Ecto neural progenitor cell (in vitro differentiated cells): ENCODE measurements at regions not wholly inside any gene's neighbourhood (a gene's known extent, or its start where the extent isn't known, plus 50 kb on each side); places are given as distances from the start of the nearest gene placed in this dataset.
"Not testable (repeated sequence)": the region's sequence is repeated elsewhere in the genome, so short reads cannot be mapped to it uniquely, and the experiment has no call there.

Source experiments
- DNase-seq: peaks from one replicate; pipeline ENCODE4 v3.0.0-alpha.2; 2018; ENCODE audit warnings: low spot score

DNA sequence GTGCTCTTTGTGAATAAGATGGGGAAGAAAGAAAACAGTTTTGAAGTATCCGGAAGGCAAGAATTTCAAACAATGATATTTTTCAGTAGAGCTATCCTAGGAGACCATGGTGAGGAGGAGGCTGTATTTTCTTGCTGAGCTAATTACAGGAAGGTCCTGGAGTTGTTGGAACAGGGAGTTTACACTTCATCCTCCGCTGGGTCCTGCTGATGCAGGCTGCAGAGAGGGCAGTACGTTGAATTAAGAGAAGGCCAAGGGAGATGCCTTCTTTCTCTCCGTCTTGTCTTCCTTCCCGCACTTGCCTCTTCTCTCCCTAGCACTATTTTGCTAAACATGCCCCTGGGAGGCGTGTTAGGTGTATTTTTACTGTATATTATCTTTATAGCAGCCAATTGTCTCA, 60.0 kb upstream of the EDAR start:
- no peak for DNase-seq

- DNase-seq: no peak
Measured at GRCh38 chr2:109048163-109048562, 59.1 kb upstream of the EDAR start.

DNA sequence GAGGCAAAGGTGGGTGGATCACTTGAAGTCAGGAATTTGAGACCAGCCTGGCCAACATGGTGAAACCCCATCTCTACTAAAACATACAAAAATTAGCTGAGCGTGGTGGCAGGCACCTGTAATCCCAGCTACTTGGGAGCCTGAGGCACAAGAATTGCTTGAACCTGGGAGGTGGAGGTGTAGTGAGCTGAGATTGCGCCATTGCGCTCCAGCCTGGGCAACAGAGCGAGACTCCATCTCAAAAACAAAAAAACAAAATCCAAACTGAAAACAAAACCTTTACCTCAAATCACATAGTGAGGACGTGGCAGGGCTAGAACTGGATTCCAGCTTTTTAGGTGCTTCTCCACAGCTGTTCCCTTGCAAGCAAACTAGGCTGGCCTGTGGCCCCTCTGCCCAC, 58.5 kb upstream of the EDAR start:
- not testable (repeated sequence) for DNase-seq

GRCh38 chr2:109046925-109047508, 58.0 kb upstream of the EDAR start:
- no peak for DNase-seq

DNA sequence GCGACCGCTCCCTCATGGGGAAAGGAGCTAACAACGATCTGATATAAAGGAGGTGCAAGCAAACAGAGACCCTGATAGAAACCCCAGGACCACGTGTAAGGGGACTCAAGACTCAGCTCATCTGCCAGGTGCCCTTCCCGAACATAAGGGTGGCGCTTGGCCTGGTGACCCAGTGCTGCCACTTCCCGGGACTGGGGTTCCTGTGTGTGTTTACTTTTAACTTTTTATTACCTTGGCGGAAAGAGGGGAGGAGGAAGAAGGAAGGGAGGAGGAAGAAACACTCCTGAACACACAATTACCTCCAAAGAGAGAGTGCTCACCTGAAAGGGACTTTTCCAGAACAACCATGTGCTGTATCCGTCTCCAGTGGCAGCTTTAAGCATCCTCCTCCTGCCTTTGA, 56.5 kb upstream of the EDAR start:
- DNase-seq: no peak

DNA sequence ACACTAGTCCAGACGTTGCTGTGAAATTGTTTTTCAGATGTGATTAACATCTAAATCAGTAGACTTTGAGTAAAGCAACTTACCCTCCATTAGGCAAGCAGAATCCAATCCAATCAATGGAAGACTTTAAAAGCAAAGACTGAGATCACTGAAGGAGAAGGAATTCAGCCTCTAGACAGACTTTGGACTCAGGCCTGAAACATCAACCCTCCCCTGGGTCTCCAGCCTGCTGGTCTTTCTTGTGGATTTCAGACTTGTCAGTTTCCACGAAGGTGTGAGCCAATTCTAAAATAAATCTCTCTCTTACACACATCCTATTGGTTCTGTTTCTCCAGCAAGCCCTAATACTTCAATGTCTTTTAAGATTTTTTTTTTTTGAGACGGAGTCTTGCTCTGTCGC, 50.0 kb upstream of the EDAR start:
- DNase-seq: no peak
